DND-41 (cell line): ENCODE measurements at regions not wholly inside any gene's neighbourhood (a gene's known extent, or its start where the extent isn't known, plus 50 kb on each side); places are given as distances from the start of the nearest gene placed in this dataset.

Experiments used
- CTCF ChIP-seq: IDR thresholded peaks from 2 replicates; pipeline ENCODE4 v1.5.1; 2012; ENCODE audit warnings: borderline replicate concordance, low read length, moderate library complexity, mild to moderate bottlenecking; ENCODE audit not compliant: poor library complexity, severe bottlenecking; ENCODE audit errors: extremely low read depth
- EZH2 ChIP-seq: IDR thresholded peaks from 3 replicates; pipeline ENCODE4 v1.6.1; 2012; ENCODE audit warnings: borderline replicate concordance, low read depth, mild to moderate bottlenecking, moderate library complexity, low read length, inconsistent platforms; ENCODE audit not compliant: severe bottlenecking

GRCh38 chr7:17625043-17625442 is 315.3 kb downstream of the SNX13 start:
- TF ChIP-seq CTCF (no peak), EZH2 (no peak)
